ENCODE measurements at regions not wholly inside any gene's neighbourhood (a gene's known extent, or its start where the extent isn't known, plus 50 kb on each side); places are given as distances from the start of the nearest gene placed in this dataset.

DNA sequence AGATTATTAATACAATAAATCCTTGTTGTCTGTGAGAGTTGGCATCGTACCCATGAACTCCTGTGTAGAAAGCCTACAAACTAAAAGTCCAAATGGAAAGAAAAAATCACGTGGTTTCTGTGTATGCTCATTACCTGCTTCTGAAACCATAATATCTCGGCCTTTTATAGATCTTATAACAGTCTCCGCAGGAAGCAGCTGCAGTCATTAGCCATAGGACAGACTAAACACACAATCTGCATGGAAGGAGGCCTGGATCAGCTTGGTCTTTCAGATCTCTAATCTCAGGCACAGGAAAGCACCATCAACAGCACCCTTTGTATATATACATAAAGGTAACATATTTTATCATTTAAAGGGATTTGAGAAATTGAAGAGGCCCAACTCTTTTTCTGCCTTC, 508.9 kb upstream of the TCF4 start:
- no peaks in the 10 kb centered on the region for H3K4me1 ChIP-seq (ENCODE audit: control insufficient read depth, insufficient read depth, low read length)
- BruUV-seq (replicated peaks): no TSS peak
- H3K4me2 ChIP-seq (ENCODE audit: low read depth, low read length): no peak overlapping the region
- ATAC-seq (ENCODE audit: low read depth) (no peak), DNase-seq (no peak)
- H2BK5ac ChIP-seq (ENCODE audit: low read depth, low read length, poor library complexity, severe bottlenecking): no peak overlapping the region
- TF ChIP-seq BHLHE40 (IDR thresholded peaks at IDR 0.05; ENCODE audit: low read depth, low read length): no peak
- no peak for TF ChIP-seq RCOR1 (IDR thresholded peaks at IDR 0.05; ENCODE audit: insufficient replicate concordance, low read length)
- TF ChIP-seq RFX5 (IDR thresholded peaks at IDR 0.05; ENCODE audit: low read depth, low read length): no peak
- TF ChIP-seq, protein P1, sequence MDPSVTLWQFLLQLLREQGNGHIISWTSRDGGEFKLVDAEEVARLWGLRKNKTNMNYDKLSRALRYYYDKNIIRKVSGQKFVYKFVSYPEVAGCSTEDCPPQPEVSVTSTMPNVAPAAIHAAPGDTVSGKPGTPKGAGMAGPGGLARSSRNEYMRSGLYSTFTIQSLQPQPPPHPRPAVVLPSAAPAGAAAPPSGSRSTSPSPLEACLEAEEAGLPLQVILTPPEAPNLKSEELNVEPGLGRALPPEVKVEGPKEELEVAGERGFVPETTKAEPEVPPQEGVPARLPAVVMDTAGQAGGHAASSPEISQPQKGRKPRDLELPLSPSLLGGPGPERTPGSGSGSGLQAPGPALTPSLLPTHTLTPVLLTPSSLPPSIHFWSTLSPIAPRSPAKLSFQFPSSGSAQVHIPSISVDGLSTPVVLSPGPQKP (IDR thresholded peaks at IDR 0.05; ENCODE audit: borderline replicate concordance, low read depth, low read length): no peak
- TF ChIP-seq MAZ (IDR thresholded peaks at IDR 0.05; ENCODE audit: borderline replicate concordance, low read depth, low read length): no peak
- no peak for TF ChIP-seq FOS (IDR thresholded peaks at IDR 0.05; ENCODE audit: low read depth, low read length)
- no peak for TF ChIP-seq MAFK (IDR thresholded peaks at IDR 0.05; ENCODE audit: low read depth, low read length)
- TF ChIP-seq CEBPB (IDR thresholded peaks at IDR 0.05; ENCODE audit: low read depth, low read length): no peak
- no peak for TF ChIP-seq POLR2A (IDR thresholded peaks at IDR 0.05; ENCODE audit: low read depth, low read length)
- no peak for TF ChIP-seq SMC3 (IDR thresholded peaks at IDR 0.05; ENCODE audit: low read depth, low read length)
- no peak for TF ChIP-seq NFE2L2 (IDR thresholded peaks at IDR 0.05; ENCODE audit: low read depth, low read length)
- TF ChIP-seq, protein P2, sequence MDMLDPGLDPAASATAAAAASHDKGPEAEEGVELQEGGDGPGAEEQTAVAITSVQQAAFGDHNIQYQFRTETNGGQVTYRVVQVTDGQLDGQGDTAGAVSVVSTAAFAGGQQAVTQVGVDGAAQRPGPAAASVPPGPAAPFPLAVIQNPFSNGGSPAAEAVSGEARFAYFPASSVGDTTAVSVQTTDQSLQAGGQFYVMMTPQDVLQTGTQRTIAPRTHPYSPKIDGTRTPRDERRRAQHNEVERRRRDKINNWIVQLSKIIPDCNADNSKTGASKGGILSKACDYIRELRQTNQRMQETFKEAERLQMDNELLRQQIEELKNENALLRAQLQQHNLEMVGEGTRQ (IDR thresholded peaks at IDR 0.05; ENCODE audit: low read depth, low read length): no peak
- no peak for TF ChIP-seq CHD1 (IDR thresholded peaks at IDR 0.05; ENCODE audit: low read depth, low read length)
- no peak for TF ChIP-seq MXI1 (IDR thresholded peaks at IDR 0.05; ENCODE audit: borderline replicate concordance, low read depth, low read length)
- no peak for TF ChIP-seq CTCF (conservative IDR thresholded peaks at IDR 0.05; ENCODE audit: low read depth, low read length)
- no peak for TF ChIP-seq RAD21 (IDR thresholded peaks at IDR 0.05; ENCODE audit: low read length)
- H2AK5ac ChIP-seq (ENCODE audit: low read depth, low read length): no peak overlapping the region
- no peaks in the 10 kb centered on the region for H3K9me1 ChIP-seq (ENCODE audit: insufficient read depth, low read length)
- no peak overlapping the region for H2BK20ac ChIP-seq (ENCODE audit: low read depth, low read length)
- H3K23ac ChIP-seq (ENCODE audit: low read depth, low read length): no peak overlapping the region
- H3K14ac ChIP-seq (replicated peaks; ENCODE audit: low read depth, low read length): no peak overlapping the region; the same call in 1 of the 2 replicates
- H3K27ac ChIP-seq (ENCODE audit: insufficient read depth, low read length): no peak overlapping the region
- no peak overlapping the region for H2BK120ac ChIP-seq (ENCODE audit: low read depth, low read length)
- H3K4ac ChIP-seq (ENCODE audit: low read depth, low read length): no peak overlapping the region
- H4K91ac ChIP-seq (ENCODE audit: insufficient read depth, low read depth, low read length): no peak overlapping the region
- no peaks in the 10 kb centered on the region for H3K9me3 ChIP-seq (ENCODE audit: control insufficient read depth, insufficient read depth, low read length)
- in situ Hi-C loops (cut with MboI; ENCODE audit: low sequenced_read_pairs): no loop called here
- dilution Hi-C loops (cut with HindIII; ENCODE audit: low sequenced_read_pairs, unreplicated experiment): no loop called here
- H4K8ac ChIP-seq (ENCODE audit: low read depth in 2 of 2, low read length in 2 of 2): no peak overlapping the region
- no peak overlapping the region for H2AK9ac ChIP-seq (replicated peaks; ENCODE audit: low read depth, low read length, poor library complexity)
- H2AFZ ChIP-seq (replicated peaks; ENCODE audit: low read length, poor library complexity): no peak overlapping the region
- WGBS, 2 experiments (ENCODE audit: extremely low coverage in 2 of 2, insufficient read length in 1 of 2): 20% methylated on average over 1 of the region's 4 CpGs; no CpG with 5 or more reads in 1 of the 2 experiments
- intact Hi-C loops (cut with micrococcal nuclease): no loop called here
- CTCF ChIA-PET: no interaction called here
- H3K18ac ChIP-seq (ENCODE audit: low read depth, low read length): no peak overlapping the region
- no peak overlapping the region for H3K56ac ChIP-seq (ENCODE audit: extremely low read depth, insufficient read depth, low read length)
- no peak overlapping the region for H2BK15ac ChIP-seq (ENCODE audit: low read depth, low read length)
- no peaks in the 10 kb centered on the region for H3K79me1 ChIP-seq (ENCODE audit: low read depth in 1 of 2, low read length in 2 of 2)
- no peaks in the 10 kb centered on the region for H3K27me3 ChIP-seq (ENCODE audit: control insufficient read depth, insufficient read depth, low read length)
- H3K36me3 ChIP-seq (ENCODE audit: control insufficient read depth, insufficient read depth, low read length): no peaks in the 10 kb centered on the region
- H4K20me1 ChIP-seq (ENCODE audit: insufficient read depth, low read length): no peaks in the 10 kb centered on the region
- H3K4me3 ChIP-seq (ENCODE audit: insufficient read depth, low read depth, low read length): no peak overlapping the region
- H3K9ac ChIP-seq (ENCODE audit: low read depth, low read length): no peak overlapping the region
- POLR2A ChIA-PET (ENCODE audit: unreplicated experiment): no interaction called here
- no peak overlapping the region for H4K5ac ChIP-seq (ENCODE audit: low read depth, low read length)

All from IMR-90 (cell line).